Upper lobe of left lung (tissue), 4 donors: ENCODE measurements at regions not wholly inside any gene's neighbourhood (a gene's known extent, or its start where the extent isn't known, plus 50 kb on each side); places are given as distances from the start of the nearest gene placed in this dataset.
"Not testable (repeated sequence)": the region's sequence is repeated elsewhere in the genome, so short reads cannot be mapped to it uniquely, and the experiment has no call there.

ENCODE experiments used
- CTCF ChIP-seq, 6 experiments: fragments of 450-650 bp in 4 of 6; fragments of 200-600 bp in 2 of 6; sonication (generic) in 2 of 6; IDR thresholded peaks; one replicate each; pipeline ENCODE4 v1.5.1; 2016 to 2019; ENCODE audit warnings: antibody characterized with exemption in 6 of 6
- POLR2AphosphoS5 ChIP-seq, 2 donors: sonication (generic); formaldehyde crosslinking; IDR thresholded peaks; one replicate each; pipeline ENCODE4 v1.5.1; 2017; ENCODE audit warnings: antibody characterized with exemption in 2 of 2

GRCh38 chr10:38292560-38292959 lies 198.4 kb downstream of the ZNF37A start:
- not testable (repeated sequence) for TF ChIP-seq CTCF, POLR2AphosphoS5 (IDR thresholded peaks at IDR 0.05)
